Skeletal muscle satellite cell (primary cell): ENCODE measurements at regions not wholly inside any gene's neighbourhood (a gene's known extent, or its start where the extent isn't known, plus 50 kb on each side); places are given as distances from the start of the nearest gene placed in this dataset.

ENCODE experiments used
- H3K27me3 ChIP-seq: 2 replicates; pipeline ENCODE4 v1.7.0; 2013; ENCODE audit warnings: low read length; ENCODE audit not compliant: control insufficient read depth, insufficient read depth
- H3K36me3 ChIP-seq: 2 replicates; pipeline ENCODE4 v1.7.0; 2013; ENCODE audit warnings: mild to moderate bottlenecking, control low read depth, low read length; ENCODE audit not compliant: insufficient read depth
- H3K4me1 ChIP-seq: 2 replicates; pipeline ENCODE4 v1.7.0; 2013; ENCODE audit warnings: low read length; ENCODE audit not compliant: control insufficient read depth, insufficient read depth
- H3K4me2 ChIP-seq: 2 replicates; pipeline ENCODE4 v1.7.0; 2013; ENCODE audit warnings: mild to moderate bottlenecking, low read length
- H3K4me3 ChIP-seq: 2 replicates; pipeline ENCODE4 v1.7.0; 2013; ENCODE audit warnings: low read length
- H3K9ac ChIP-seq: 2 replicates; pipeline ENCODE4 v1.7.0; 2013; ENCODE audit warnings: mild to moderate bottlenecking, low read depth, low read length, moderate library complexity
- H3K9me3 ChIP-seq: replicated peaks from 2 replicates; pipeline ENCODE4 v1.7.0; 2013; ENCODE audit warnings: mild to moderate bottlenecking, control low read depth, low read length

GRCh38 chr6:22513667-22514066 is 55.7 kb upstream of the HDGFL1 start:
- no peaks in the 10 kb centered on the region for H3K36me3 ChIP-seq
- no peak overlapping the region for H3K4me3 ChIP-seq
- H3K4me1 ChIP-seq, result no peaks in the 10 kb centered on the region

GRCh38 chr6:22519237-22519636 is 50.1 kb upstream of the HDGFL1 start:
- no peaks in the 10 kb centered on the region for H3K4me1 ChIP-seq
- H3K4me3 ChIP-seq, result no peak overlapping the region
- no peak overlapping the region for H3K4me2 ChIP-seq
- H3K9me3 ChIP-seq, result no peaks in the 10 kb centered on the region
- H3K9ac ChIP-seq, result no peak overlapping the region
- no peaks in the 10 kb centered on the region for H3K27me3 ChIP-seq
- no peaks in the 10 kb centered on the region for H3K36me3 ChIP-seq

More at GRCh38 chr6:22513667-22514066, 55.7 kb upstream of the HDGFL1 start:
- H3K27me3 ChIP-seq, result no peaks in the 10 kb centered on the region
- no peak overlapping the region for H3K4me2 ChIP-seq
- H3K9ac ChIP-seq, result no peak overlapping the region
- no peaks in the 10 kb centered on the region for H3K9me3 ChIP-seq
